GM19452 (cell line): ENCODE measurements at regions not wholly inside any gene's neighbourhood (a gene's known extent, or its start where the extent isn't known, plus 50 kb on each side); places are given as distances from the start of the nearest gene placed in this dataset.
"Not testable (repeated sequence)": the region's sequence is repeated elsewhere in the genome, so short reads cannot be mapped to it uniquely, and the experiment has no call there.

Experiments
- ATAC-seq: cut with Tn5 transposase; IDR thresholded peaks from one replicate; pipeline ENCODE4 v1.9.1; 2021; ENCODE audit not compliant: unreplicated experiment

DNA sequence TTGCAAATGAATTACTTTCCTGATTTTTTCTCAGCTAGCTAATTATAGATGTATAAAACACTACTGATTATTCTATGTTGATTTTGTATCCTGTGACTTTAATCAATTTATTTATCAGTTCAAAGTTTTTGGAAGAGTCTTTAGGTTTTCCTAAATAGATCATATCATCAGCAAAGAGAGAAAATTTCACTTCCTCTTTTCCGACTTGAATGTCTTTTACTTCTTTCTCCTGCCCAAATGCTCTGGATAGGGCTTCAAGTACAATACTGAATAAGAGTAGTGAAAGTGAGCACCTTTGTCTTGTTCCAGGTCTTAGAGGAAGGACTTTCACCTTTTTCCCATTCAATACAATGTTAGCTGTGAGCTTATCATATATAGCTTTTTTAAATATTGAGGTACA is 417.9 kb downstream of the PDGFC start:
- no peak for ATAC-seq

DNA sequence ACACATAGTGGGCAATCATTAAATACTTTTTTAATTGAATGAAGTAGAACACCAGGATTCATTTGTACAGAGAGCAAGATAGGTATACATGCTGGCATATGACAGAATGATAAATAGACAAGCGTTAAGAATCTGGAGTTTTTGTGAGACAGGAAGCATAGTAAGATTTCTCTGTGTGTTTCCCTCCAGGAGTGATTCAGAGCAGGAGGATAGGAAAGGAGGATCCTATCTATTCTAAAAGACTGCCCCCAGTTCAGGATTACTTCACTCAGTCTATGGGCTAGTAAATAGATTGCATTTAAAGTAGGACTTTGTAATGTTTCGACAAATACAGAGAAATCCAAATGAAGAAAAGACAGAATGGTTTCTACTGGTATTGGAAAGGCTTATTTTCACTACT is 423.7 kb downstream of the PDGFC start:
- no peak for ATAC-seq

GRCh38 chr4:156547439-156547838 is 424.2 kb downstream of the PDGFC start:
- no peak for ATAC-seq

DNA sequence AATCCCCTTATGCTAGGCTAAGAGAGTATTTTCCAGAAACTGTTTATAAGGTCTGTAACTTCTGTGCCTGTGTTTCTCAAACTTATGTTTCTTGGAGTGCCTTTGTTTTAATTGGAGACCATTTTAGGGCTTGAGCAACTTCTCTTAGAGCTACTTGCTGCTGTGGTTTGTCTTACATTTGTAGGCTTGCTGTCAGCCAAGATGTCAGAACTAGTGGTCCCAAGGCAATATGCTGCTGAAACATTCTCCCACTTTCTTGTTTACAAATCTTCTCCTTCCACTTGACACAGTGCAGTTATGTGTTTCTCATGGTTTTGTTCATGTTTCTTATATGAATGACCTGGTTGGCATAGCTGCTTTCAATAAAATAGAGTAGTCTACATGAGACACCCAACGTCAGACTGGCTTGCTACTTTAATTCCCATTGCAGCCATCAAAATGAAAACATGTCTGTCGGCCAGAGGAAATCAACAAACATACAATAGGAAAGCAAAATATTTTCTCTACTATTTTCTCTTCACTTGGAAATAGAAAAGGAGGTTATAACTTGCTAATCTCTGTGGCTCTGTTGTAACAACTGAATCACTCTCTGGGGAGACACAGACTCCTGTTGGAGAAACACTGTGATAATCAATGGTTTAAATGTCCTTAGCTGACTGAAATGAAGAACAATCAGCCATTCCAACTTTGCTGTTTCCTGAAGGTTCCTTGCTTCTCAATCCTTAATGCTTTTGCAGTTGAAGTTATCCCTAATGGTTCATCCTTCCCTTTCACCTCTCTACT is 426.4 kb downstream of the PDGFC start:
- no peak for ATAC-seq

- no peak for ATAC-seq
Measured at GRCh38 chr4:156539376-156539775, 432.2 kb downstream of the PDGFC start.

DNA sequence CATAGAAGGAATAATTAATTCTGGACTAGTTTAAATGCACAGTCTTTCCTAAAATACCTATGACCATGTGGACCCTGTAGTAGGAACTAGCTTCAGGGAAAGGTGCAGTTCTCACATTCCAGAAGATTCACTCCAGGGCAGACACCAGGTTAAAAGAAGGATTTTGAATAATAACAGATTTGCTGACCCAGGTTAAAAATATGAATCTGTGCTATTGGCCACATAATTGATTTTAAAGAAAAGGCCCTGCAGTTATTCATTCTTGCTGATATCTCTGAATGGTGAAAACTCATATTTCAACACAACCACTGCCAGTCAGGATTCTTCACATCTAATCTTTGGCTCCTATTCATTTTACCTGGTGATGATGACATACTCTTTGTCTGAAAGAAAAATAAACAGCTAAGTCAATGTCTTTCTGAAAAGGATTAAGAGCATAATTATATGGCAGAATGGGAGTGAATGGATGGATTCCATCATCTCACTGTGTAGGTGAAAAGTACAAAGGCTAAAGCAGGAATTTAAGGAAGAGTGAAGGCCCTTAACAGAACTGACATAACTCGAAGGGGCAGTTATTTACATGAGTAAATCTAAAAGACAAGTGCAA is 432.8 kb downstream of the PDGFC start:
- ATAC-seq = no peak

- no peak for ATAC-seq
Measured at GRCh38 chr4:156538210-156538609, 433.4 kb downstream of the PDGFC start.

DNA sequence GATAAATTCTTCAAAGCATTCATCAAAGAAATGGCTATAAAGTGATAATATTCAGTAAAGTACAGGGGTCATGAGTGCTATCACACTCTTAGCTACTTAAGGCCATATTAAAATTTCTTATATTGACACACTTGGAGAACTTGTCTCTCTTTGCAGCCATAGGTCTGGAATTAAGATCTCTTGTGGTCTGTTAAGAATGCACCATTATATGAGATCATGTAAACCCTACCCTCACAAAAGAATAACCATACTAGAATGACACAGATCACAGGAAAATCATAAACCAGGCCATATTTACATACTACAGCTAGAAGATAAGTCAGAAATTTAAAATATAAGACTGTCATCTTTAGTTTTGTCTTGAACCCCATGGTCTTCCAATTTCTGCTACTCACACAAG is 434.3 kb downstream of the PDGFC start:
- no peak for ATAC-seq

DNA sequence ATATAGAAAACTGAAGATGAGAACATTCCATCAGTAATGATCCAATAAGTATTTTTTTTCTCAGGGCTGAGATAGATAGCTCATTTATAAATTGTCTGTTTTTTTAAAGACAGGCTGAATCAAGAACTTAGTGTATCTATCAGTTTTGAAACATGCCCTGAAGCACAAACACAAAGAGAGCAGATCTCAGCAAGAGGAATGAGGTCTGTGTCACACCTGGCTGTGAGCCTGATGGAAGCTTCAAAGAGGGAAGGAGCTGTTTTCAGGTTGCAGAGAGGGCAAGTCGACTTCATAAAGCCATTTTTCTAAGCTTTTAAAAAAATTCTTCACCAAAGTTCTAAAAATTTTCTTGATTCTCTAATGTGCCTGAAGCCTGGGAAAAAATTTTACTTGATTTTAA is 434.9 kb downstream of the PDGFC start:
- ATAC-seq = no peak

GRCh38 chr4:156534205-156534604 is 437.4 kb downstream of the PDGFC start:
- no peak for ATAC-seq

GRCh38 chr4:156528216-156528615 is 443.4 kb downstream of the PDGFC start:
- ATAC-seq = no peak

DNA sequence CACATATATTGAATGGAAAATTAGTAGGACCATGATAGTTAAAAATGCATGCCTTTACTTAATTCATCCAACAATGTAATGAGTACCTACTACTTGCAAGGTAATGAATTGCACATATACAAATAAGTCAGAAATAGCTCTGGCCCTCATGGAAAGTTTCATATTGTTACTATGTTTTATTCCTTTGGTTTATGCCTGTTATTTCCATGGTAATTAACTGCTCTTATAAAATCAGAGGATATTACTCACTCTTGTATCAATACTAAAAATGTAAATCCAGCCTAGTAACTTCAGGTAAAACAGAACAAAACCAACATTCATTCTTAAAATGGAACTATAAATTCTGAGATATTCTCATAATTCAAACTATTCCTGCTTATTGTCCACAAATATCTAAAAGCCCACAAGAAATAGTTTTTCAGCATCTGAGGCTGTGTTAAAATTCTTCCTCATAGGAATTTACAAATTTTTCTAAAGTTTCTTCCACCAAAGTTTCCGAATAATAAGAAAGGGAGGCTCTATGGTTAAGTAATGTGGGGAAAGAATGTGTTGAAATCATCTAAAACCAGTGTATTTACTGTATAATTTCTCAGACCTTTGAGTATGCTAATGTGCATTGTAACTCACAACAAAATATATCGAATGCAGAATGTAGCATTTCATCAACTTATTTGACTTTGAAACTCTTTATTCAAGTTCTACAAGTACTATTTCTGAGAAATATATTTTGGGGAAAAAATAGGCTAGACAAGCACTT is 444.2 kb downstream of the PDGFC start:
- no peak for ATAC-seq

DNA sequence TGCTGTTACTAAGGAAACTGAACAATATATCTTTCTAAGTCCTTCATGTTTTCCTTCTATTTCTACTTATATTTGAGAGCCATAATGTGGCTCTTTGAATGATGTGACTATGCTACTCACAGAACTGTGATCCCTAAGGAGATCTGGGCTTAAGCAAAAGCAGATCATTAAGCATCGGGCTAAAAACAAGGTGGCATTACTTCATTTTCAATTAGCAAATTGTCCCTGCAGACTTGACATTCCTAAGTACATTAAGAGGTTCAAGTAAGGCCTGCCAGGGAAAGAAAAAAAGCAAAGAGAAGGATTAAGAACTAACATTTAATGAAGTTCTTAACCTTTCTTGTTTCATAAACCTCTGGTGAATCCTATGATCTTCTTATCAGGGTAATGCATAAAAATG is 447.6 kb downstream of the PDGFC start:
- ATAC-seq = no peak

- ATAC-seq = no peak
Measured at GRCh38 chr4:156523492-156523891, 448.1 kb downstream of the PDGFC start.

DNA sequence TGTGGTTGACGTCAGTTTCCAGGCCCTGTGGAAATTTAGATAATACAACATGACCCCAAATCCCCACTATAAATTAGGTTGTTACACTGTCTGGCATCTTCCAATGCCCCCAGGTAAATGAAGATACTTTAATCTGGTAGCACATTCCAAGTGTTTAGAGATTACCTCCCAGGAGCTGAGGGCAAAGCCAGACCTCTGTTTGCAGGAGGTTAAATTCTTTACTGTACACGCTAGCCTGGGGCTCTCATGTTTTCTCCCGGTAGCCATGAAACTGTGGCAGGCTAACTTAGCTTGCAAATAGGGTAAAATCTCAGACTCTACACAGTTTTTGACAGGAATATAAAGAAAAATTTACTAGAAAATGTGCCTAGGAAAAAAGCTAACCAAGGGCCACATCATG is 450.0 kb downstream of the PDGFC start:
- no peak for ATAC-seq

GRCh38 chr4:156517956-156518355 is 453.6 kb downstream of the PDGFC start:
- no peak for ATAC-seq

DNA sequence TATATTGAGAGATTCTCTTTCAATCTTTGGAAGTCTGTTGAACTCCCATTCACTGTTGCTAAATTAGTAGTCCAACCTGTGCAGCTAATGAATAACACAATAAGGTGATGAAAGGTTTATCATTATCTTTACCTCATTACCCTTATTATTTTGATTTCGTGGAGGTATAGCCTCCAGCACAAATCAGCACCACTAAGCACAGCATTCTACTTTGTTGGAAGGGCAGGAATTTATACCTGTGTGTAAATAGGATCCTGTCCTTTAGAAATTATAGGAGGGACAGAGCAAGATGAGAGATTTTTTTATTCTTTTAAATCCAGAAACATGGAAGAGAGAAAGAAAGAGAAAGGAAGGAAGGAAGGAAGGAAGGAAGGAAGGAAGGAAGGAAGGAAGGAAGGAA is 454.1 kb downstream of the PDGFC start:
- no peak for ATAC-seq

GRCh38 chr4:156516698-156517097 is 454.9 kb downstream of the PDGFC start:
- no peak for ATAC-seq

DNA sequence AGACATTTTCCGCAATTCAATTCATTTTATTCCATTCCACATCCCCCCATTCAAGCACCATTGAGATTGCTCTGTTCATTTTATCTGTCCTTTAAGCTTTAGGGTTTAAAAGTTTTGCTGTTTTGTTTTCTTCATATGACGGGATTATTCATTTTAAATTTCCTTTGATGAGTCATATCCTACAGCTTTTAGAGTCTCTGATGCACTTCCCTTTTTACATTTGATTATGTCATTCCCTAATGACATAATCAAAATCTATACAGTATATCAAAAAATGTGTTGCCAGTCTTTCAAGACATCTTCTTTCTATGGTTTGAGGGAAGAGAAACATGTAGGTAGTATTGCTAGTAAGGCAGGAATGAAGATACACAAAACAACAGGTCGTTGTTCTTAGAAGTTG is 456.3 kb downstream of the PDGFC start:
- ATAC-seq = no peak

GRCh38 chr4:156512622-156513021 is 459.0 kb downstream of the PDGFC start:
- ATAC-seq = no peak

DNA sequence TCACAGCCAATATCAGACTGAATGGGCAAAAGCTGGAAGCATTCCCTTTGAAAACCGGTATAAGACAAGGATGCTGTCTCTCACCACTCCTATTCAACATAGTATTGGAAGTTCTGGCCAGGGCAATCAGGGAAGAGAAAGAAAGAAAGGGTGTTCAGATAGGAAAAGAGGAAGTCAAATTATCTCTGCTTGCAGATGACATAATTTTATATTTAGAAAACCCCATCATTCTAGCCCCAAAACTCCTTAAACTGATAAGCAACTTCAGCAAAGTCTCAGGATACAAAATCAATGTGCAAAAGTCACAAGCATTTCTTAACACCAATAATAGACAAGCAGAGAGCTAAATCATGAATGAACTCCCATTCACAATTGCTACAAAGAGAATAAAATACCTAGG is 461.7 kb downstream of the PDGFC start:
- ATAC-seq = not testable (repeated sequence)

DNA sequence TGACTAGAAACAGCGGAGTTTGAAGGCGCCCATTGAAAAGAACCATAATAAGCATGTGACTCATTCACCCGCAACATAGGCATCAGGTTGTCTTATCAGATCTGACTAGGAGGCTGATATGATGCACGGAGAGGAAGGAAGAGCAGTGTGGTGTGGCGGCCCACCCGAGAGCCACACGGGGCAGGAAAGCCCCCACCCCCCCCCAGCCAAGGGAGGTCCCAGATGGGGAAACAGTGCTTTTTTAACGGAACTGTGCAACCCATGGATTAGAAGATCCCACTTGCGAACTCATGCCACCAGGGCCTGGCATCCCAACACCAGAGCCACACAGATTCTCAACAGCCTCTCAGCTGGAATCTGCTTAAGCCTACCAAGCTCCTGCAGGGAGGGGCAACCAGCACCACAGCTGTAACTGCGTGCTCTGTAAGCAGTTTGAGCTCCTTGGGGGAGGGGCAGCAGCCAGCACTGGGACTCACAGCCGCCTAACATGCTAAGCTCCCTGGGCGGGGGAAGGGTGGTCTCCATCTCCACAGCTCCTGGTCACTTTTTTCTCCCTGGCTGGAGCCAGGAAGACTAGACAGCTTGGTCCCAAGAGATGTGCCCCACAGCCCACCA is 466.2 kb downstream of the PDGFC start:
- ATAC-seq = no peak
